T-helper 1 cell treated with Interleukin-12 subunit alpha and Interleukin-12 subunit beta and Interleukin-4 antibody, amounts not matched to agents 30 μg/mL and 1 μg/mL, for 36 hours (primary cell): ENCODE measurements at regions not wholly inside any gene's neighbourhood (a gene's known extent, or its start where the extent isn't known, plus 50 kb on each side); places are given as distances from the start of the nearest gene placed in this dataset.

Source experiments
- H3K27ac Mint-ChIP-seq: one replicate; pipeline ENCODE4 v1.8.0; 2021; ENCODE audit warnings: mild to moderate bottlenecking, mixed read lengths
- H3K27me3 Mint-ChIP-seq: one replicate; pipeline ENCODE4 v1.8.0; 2021; ENCODE audit warnings: low read depth, mixed read lengths
- H3K36me3 Mint-ChIP-seq: one replicate; pipeline ENCODE4 v1.8.0; 2021; ENCODE audit warnings: low read depth, mixed read lengths
- H3K4me1 Mint-ChIP-seq: one replicate; pipeline ENCODE4 v1.8.0; 2021; ENCODE audit warnings: low read depth, mixed read lengths
- H3K4me3 Mint-ChIP-seq: one replicate; pipeline ENCODE4 v1.8.0; 2021; ENCODE audit warnings: mild to moderate bottlenecking, moderate library complexity, mixed read lengths
- H3K9me3 Mint-ChIP-seq: one replicate; pipeline ENCODE4 v1.8.0; 2021; ENCODE audit warnings: mixed read lengths

DNA sequence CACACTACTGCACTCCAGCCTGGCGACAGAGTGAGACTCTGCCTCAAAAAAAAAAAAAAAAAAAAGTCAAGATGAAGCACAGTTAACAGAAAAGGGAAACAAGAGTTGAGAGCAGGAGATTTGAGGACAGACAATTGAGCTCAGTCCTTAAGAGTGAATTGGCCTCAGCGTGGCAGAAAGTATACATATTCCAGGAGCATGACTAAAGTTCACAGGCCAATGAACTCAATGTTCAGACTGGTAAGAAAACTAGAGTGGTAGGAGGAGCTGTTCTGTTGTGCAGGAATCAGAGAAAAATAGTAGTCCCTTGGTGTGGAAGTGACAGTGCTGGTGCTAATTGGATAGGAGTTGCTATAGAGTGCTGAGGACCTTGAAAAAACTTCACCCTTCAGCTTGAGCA is 60.0 kb downstream of the NRN1 start:
- H3K27ac Mint-ChIP-seq, result no peak overlapping the region
- H3K4me1 Mint-ChIP-seq, result no peaks in the 10 kb centered on the region
- H3K9me3 Mint-ChIP-seq, result peaks cover 11% of the 10 kb centered on the region
- no peak overlapping the region for H3K4me3 Mint-ChIP-seq
- peaks cover 24% of the 10 kb centered on the region for H3K27me3 Mint-ChIP-seq
- peaks cover 3% of the 10 kb centered on the region for H3K36me3 Mint-ChIP-seq

DNA sequence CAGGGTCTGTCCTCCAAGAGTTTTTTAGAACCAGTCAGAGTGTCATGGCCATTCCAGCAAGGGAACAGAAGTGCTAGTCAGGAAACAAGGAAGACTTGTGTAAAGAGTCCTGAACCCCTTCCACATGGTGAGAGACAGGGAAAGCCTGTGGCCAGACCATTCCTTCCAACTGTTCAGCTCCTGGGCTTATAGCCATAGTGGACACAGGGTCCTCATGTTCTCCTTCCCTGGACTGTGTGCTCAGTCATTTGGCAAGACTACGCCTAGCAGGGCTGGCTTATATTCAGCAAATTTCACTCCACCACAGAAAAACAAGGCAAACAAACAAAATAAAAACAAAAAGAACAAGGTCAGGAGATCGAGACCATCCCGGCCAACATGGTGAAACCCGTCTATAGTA is 60.5 kb downstream of the NRN1 start:
- Mint-ChIP-seq H3K4me3 (no peak overlapping the region), H3K27me3 (peaks cover 21% of the 10 kb centered on the region), H3K4me1 (no peaks in the 10 kb centered on the region), H3K27ac (no peak overlapping the region), H3K9me3 (peaks cover 11% of the 10 kb centered on the region), H3K36me3 (peaks cover 3% of the 10 kb centered on the region)

DNA sequence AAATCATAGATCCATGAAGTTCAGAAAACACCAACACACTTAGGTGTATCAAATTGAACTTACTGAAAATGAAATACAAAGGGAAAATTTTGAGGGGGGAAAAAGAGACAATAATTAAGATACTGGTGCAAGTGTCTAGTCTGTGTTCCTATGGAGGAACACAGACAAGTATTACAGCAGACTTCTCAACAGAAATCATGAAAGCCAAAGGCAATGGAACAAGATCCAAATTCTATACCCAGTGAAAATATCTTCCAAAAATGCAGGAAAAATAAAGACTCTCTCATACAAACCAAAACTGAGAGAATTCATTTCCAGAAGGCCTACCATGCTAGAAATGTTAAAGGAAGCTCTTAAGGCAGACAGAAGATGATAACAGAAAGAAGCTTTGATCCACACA is 63.1 kb downstream of the NRN1 start:
- Mint-ChIP-seq H3K4me3 (no peak overlapping the region), H3K36me3 (peaks cover 3% of the 10 kb centered on the region), H3K9me3 (peaks cover 11% of the 10 kb centered on the region), H3K27me3 (peaks cover 14% of the 10 kb centered on the region), H3K27ac (no peak overlapping the region), H3K4me1 (no peaks in the 10 kb centered on the region)

DNA sequence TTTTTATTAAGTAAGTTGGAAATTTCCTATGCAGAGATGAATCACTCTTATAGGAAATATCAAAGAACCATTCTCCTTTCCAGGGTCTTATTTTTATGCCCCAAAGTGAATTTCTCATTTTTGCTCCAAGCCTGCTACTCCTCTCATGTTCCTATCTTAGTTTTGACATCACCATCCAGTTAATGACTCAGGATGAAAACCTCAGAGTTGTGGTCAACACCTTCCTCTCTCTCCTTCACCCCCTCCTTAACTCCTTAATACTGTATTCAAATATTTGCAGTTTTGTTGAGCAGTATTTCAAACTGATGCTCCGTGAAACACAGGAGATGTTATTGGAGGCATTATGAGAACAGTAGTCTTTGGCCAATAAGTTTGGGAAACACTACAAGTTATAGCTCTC is 64.1 kb downstream of the NRN1 start:
- H3K27me3 Mint-ChIP-seq, result peaks cover 8% of the 10 kb centered on the region
- H3K4me3 Mint-ChIP-seq, result no peak overlapping the region
- no peak overlapping the region for H3K27ac Mint-ChIP-seq
- peaks cover 3% of the 10 kb centered on the region for H3K36me3 Mint-ChIP-seq
- no peaks in the 10 kb centered on the region for H3K4me1 Mint-ChIP-seq
- H3K9me3 Mint-ChIP-seq, result peaks cover 11% of the 10 kb centered on the region

DNA sequence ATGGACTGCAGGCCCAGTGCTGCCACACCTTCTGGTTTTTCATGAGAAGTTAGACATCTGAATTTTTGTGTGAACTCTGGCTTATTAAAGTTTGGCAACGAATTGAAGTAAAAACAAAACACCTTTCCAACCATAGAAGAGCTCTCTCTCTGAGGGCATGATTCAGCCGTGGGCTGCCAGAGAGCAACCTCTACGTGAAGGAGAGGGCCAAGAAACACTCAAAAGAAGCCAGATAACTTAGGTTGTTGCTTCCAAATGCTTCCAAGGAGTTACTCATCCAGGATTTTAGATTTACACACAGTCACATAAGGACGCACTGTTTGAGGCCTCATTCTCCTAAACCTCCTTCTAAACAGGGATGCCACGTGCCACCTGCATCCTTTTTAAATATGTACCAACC is 65.5 kb downstream of the NRN1 start:
- Mint-ChIP-seq H3K9me3 (peaks cover 11% of the 10 kb centered on the region), H3K27ac (no peak overlapping the region), H3K27me3 (peaks cover 8% of the 10 kb centered on the region), H3K36me3 (peaks cover 3% of the 10 kb centered on the region), H3K4me1 (no peaks in the 10 kb centered on the region), H3K4me3 (no peak overlapping the region)

DNA sequence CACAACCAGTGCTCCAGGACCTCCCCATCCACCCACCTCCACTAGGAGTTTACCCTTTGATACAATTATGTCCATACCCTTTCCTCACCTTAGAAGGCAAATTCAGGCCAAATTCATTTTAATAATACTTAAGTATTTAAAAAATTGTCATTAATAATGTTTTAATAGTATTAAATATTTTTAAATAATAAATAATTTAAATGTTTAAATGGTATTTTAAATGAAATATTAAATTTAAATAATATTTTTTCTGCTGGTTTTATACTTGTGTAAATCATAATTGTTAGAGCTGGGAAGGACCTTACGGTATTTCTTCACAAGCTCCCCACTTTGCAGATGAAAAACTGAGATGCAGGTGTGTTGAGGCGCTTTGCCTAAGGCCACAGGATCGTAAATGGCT is 67.8 kb downstream of the NRN1 start:
- peaks cover 3% of the 10 kb centered on the region for H3K36me3 Mint-ChIP-seq
- H3K27me3 Mint-ChIP-seq, result peaks cover 15% of the 10 kb centered on the region

DNA sequence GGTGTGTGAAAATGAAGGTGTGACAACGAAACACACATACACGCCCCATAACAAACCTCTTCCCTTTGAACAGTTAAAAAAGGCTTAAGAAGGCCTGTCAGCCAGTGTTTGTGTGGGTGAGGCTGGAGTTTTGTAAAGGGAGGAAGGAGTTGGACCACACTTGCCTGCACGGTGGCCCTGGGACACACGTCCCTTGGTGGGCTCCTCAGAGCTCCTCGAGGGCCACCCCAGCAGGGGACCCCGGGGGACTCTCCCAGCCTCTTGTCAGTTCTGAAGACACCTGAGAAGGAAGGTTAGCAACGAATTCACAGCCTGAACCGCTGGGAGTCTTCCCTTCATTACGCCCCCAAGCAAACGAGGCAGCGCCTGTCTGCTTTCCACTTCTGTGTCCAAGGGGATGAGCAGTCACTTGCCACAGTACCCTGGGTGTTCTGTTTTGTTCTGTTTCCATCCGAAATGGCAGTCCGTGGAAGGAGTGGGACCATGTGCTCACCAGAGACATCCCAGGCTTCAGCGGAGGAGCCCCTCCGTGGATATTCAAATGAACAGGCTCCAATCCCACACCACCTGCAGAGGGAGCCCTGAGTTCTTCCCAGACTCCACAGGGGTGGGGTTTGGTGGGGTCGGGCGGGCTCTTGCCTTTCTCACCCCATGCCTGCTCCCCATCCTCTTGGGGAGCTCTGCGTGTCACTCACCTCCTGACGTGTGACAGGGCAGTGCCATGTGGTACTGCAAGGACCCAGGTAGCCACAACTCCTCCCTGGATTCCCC is 68.6 kb downstream of the NRN1 start:
- Mint-ChIP-seq H3K9me3 (peaks cover 1% of the 10 kb centered on the region), H3K36me3 (no peaks in the 10 kb centered on the region), H3K4me3 (no peak overlapping the region), H3K4me1 (no peaks in the 10 kb centered on the region), H3K27me3 (peaks cover 19% of the 10 kb centered on the region), H3K27ac (no peak overlapping the region)

More for the DNA sequence above, 67.8 kb downstream of the NRN1 start:
- H3K9me3 Mint-ChIP-seq, result peaks cover 8% of the 10 kb centered on the region
- H3K4me1 Mint-ChIP-seq, result no peaks in the 10 kb centered on the region
- H3K27ac Mint-ChIP-seq, result no peak overlapping the region
- no peak overlapping the region for H3K4me3 Mint-ChIP-seq

DNA sequence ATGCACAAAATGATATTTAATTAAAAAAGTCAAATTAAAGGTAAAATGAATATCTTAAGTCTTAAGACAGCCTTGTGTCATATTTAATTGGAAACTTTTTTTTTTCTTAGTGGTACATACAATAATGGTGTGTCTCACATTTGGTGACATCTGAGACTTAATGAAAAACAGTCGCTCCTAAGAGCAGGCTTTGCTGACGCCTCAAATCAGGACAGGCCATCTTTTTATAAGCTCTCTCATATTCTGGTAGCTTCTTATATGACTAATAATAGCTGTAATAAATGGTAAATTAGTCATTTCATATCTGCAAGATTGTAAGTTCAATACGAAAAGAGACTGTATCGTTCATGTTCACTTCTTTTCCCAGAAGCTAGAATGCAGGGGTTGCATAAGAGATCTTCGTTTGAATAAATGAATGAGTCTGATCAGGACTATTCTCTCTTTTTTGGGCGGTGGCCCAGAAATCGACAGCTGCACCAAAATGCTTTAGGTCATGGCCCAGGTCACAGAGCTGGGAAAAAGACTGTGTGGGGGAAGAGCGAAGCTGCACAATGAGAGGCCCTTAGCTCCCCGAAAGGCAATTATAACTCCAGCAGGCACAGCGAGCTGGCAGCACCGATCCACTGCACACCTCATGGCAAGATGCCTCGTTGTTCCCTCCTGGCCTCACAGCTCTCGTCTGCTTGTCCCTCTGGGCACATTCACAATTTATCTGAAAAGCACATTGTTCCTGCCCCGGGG is 69.4 kb downstream of the NRN1 start:
- Mint-ChIP-seq H3K4me1 (no peaks in the 10 kb centered on the region), H3K27me3 (peaks cover 26% of the 10 kb centered on the region), H3K27ac (no peak overlapping the region), H3K36me3 (no peaks in the 10 kb centered on the region), H3K4me3 (no peak overlapping the region), H3K9me3 (no peaks in the 10 kb centered on the region)

DNA sequence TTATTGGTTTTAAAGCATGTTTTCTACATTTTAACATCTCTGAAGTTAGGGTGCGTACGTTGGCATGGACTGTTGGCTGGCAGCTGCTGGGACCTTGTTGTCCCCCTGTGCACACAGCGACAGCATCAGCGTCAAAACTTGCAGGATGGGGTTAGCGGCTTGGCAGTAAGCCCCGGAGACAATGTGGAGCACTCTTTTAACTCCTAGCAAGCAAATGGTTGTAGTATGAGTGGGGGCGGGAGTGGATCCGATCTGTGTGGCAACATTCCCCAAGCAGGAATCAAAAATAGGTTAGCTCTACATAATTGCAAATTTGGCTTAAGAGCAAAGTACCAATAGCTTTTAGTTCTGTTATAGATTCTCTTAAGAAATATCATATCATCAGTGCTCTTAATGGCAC is 70.1 kb downstream of the NRN1 start:
- H3K27me3 Mint-ChIP-seq, result peaks cover 30% of the 10 kb centered on the region
- no peaks in the 10 kb centered on the region for H3K36me3 Mint-ChIP-seq
- no peak overlapping the region for H3K27ac Mint-ChIP-seq
- no peaks in the 10 kb centered on the region for H3K4me1 Mint-ChIP-seq
- H3K9me3 Mint-ChIP-seq, result no peaks in the 10 kb centered on the region
- no peak overlapping the region for H3K4me3 Mint-ChIP-seq

DNA sequence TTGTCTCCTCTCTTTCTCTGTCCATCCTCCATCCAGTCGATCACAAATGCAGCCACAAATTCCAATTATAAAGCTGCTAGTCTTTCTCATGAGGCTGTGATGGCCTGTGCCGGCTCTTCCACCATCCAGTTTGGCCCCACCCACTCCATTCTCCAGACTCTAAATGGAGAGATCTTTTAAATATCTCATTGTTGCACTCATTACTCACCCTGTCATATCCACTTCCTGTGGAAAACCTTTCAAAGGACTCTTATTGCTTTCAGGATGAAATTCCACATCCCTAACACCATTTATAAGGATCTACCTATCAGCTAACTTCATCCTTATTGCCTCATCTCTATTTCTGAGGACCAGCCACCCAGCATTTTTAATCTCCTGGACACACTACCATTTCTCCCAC is 70.6 kb downstream of the NRN1 start:
- peaks cover 30% of the 10 kb centered on the region for H3K27me3 Mint-ChIP-seq
- no peaks in the 10 kb centered on the region for H3K36me3 Mint-ChIP-seq
- H3K9me3 Mint-ChIP-seq, result no peaks in the 10 kb centered on the region
- H3K27ac Mint-ChIP-seq, result no peak overlapping the region
- no peak overlapping the region for H3K4me3 Mint-ChIP-seq
- no peaks in the 10 kb centered on the region for H3K4me1 Mint-ChIP-seq

DNA sequence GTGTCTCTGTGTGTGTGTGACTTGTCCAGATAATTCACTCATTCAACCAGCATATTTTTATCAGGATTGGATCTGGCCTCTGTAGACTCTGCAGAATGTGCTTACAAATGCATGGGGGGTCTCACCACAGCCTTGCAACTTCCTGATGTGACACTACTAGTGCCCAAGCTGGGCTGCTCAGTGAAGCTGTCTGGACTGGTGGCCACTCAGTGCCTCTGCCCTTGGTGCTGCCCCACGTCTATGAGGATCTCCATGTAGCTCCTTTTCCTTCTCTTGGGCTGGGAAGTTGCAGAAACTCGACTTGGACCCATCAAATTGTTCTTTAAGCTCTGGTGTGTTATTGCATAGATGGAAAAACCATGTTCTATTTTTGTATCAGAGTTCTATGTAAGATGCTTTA is 75.8 kb downstream of the NRN1 start:
- Mint-ChIP-seq H3K4me3 (no peak overlapping the region), H3K4me1 (peaks cover 5% of the 10 kb centered on the region), H3K27ac (no peak overlapping the region), H3K9me3 (peaks cover 4% of the 10 kb centered on the region), H3K27me3 (peaks cover 34% of the 10 kb centered on the region), H3K36me3 (no peaks in the 10 kb centered on the region)

DNA sequence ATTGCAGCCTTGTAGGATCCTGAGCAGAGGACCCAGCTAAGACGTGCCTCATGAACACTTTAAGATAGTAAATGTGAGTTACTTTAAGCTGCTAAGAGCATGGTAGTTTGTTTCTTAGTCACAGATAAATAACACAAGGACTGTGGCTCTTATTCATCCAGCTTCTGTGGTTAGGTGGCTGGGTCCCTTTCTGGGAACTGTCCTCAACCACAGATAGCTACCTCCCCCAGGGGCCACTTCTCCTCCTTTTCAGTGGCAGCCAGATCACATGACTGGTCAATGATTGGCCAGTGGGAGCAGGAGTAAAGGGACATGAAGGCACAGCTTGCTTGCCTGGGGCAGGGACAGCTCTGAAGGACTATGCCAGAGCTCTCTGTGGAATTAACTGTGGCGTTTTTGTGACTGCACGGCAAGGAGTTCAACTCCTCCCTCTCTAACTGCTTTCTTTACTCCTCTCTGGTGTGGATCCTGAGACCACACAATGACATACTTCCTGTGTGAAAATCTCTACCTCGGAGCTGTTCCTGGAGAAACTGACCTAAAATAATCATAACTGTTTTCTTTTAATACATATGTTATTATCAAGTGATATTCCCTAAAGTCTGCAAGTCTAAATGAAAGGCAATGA is 76.5 kb downstream of the NRN1 start:
- Mint-ChIP-seq H3K27ac (no peak overlapping the region), H3K27me3 (peaks cover 29% of the 10 kb centered on the region), H3K4me3 (no peak overlapping the region), H3K9me3 (peaks cover 7% of the 10 kb centered on the region), H3K36me3 (no peaks in the 10 kb centered on the region), H3K4me1 (peaks cover 5% of the 10 kb centered on the region)

DNA sequence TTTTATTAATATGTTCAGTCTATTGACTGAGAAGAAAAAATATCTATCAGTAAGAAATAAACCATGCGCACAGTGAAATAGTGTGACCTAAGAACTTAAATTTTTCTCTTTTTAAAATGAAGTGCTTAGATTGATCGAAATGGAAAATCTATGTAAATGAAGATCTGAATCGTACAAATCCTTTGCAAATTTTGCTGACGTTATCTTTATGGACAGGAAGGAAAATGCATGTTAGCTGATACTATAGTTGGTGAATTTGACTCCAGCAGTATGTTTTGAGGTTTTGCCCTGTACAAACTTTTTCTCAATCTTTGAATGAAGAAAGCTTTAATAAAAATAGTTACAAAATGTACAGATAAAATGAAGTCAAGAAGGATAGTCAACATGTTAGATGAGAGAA is 82.9 kb downstream of the NRN1 start:
- H3K4me3 Mint-ChIP-seq, result no peak overlapping the region
- H3K4me1 Mint-ChIP-seq, result no peaks in the 10 kb centered on the region
- peaks cover 13% of the 10 kb centered on the region for H3K9me3 Mint-ChIP-seq
- H3K27ac Mint-ChIP-seq, result no peak overlapping the region
- H3K27me3 Mint-ChIP-seq, result peaks cover 21% of the 10 kb centered on the region
- H3K36me3 Mint-ChIP-seq, result no peaks in the 10 kb centered on the region

DNA sequence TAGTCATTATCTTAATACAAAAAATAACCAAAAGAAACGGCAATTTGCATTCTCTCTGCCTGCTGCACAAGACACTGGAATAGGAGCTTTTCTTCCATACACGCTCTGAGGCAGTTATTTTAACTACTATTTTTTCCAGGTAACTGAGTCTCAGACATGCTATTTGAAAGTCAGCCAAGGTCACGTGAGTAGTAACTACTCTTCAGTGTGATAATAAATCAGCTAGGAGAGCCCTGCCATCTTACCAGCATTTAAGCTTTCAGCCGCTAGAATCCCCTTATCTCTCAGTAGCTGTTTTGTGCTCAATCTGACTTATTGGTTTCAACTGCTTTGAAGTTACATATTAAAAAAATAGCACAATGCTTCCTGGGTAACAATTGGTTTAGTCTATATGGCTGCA is 84.5 kb downstream of the NRN1 start:
- Mint-ChIP-seq H3K27ac (no peak overlapping the region), H3K27me3 (peaks cover 20% of the 10 kb centered on the region), H3K36me3 (no peaks in the 10 kb centered on the region), H3K4me3 (no peak overlapping the region), H3K9me3 (peaks cover 13% of the 10 kb centered on the region), H3K4me1 (no peaks in the 10 kb centered on the region)

DNA sequence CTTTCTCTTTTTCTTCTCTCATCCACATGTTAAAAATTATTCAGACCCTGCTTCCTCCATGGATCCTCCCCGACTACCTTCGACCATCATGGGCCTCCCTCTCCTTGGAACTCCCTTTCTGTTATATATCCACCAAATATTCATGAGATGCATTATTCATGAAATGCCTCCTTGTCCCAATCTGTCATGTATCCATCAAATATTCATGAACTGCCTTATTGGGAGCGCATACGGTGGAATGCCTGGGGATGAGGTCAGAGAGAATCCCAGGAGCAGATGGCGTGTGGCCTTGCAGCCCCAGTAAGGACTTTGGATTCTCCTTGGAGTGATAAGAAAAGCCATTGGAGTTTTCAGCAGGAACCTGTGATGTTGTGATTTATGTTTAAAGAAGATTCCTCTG is 97.0 kb downstream of the NRN1 start:
- no peak overlapping the region for H3K27ac Mint-ChIP-seq
- no peak overlapping the region for H3K4me3 Mint-ChIP-seq
- H3K27me3 Mint-ChIP-seq, result peaks cover 15% of the 10 kb centered on the region
- peaks cover 9% of the 10 kb centered on the region for H3K9me3 Mint-ChIP-seq
- H3K4me1 Mint-ChIP-seq, result no peaks in the 10 kb centered on the region
- H3K36me3 Mint-ChIP-seq, result no peaks in the 10 kb centered on the region
